Panc1 (cell line): ENCODE measurements at regions not wholly inside any gene's neighbourhood (a gene's known extent, or its start where the extent isn't known, plus 50 kb on each side); places are given as distances from the start of the nearest gene placed in this dataset.

Source experiments
- ATAC-seq: fragments of 200-7000 bp; cut with Tn5 transposase; 2 replicates; pipeline ENCODE4 v1.9.1; 2020; ENCODE audit warnings: mild to moderate bottlenecking, moderate library complexity
- BruUV-seq: library from RNA; stranded (reverse); fragments of 400-500 nt; replicated peaks from 2 replicates; lab custom pipeline; 2021; lab: Mats Ljungman, UMichigan
- CTCF ChIA-PET: fragments of 300-600 bp; sonication (Branson Sonifier 250); formaldehyde crosslinking; loops from one replicate; lab custom pipeline; 2022; ENCODE audit warnings: antibody characterized with exemption; lab: Charles Lee
- POLR2A ChIA-PET: fragments of 300-600 bp; sonication (Branson Sonifier 250); formaldehyde crosslinking; loops from one replicate; lab custom pipeline; 2022; ENCODE audit warnings: antibody characterized with exemption; lab: Charles Lee
- DNase-seq: peaks from one replicate; pipeline ENCODE4 v3.0.0-alpha.2; 2010; ENCODE audit warnings: low read depth, low spot score
- H3K27ac ChIP-seq: 2 replicates; pipeline ENCODE4 v1.5.1; 2011; ENCODE audit warnings: mild to moderate bottlenecking, low read length, inconsistent platforms
- H3K27me3 ChIP-seq: fragments of 200-500 bp; sonication (Bioruptor generic); 2 replicates; pipeline ENCODE4 v1.6.0; 2014; ENCODE audit warnings: low read length, inconsistent platforms; ENCODE audit not compliant: control insufficient read depth, insufficient read depth
- H3K36me3 ChIP-seq: fragments of 200-500 bp; sonication (Bioruptor generic); 2 replicates; pipeline ENCODE4 v1.5.1; 2014; ENCODE audit warnings: inconsistent platforms, mild to moderate bottlenecking, low read length, moderate library complexity; ENCODE audit not compliant: control insufficient read depth, insufficient read depth
- H3K4me1 ChIP-seq: 2 replicates; pipeline ENCODE4 v1.5.1; 2011; ENCODE audit warnings: inconsistent platforms, mild to moderate bottlenecking, low read length, moderate library complexity; ENCODE audit not compliant: control insufficient read depth, insufficient read depth
- H3K4me3 ChIP-seq, 2 experiments: 2 replicates each; pipeline ENCODE4 v1.5.1; 2011 to 2012; ENCODE audit warnings: low read depth in 2 of 2, low read length in 2 of 2, mild to moderate bottlenecking in 2 of 2, inconsistent platforms in 1 of 2, moderate library complexity in 1 of 2
- H3K9me3 ChIP-seq: fragments of 200-500 bp; sonication (Bioruptor generic); 2 replicates; pipeline ENCODE4 v1.5.1; 2014; ENCODE audit warnings: low read depth, mild to moderate bottlenecking, inconsistent platforms, low read length, moderate library complexity; ENCODE audit not compliant: control insufficient read depth, insufficient read depth
- POLR2AphosphoS5 ChIP-seq: IDR thresholded peaks from 2 replicates; pipeline ENCODE4 v1.6.1; 2012; ENCODE audit warnings: mild to moderate bottlenecking, low read depth, low read length, moderate library complexity
- SIN3A ChIP-seq: IDR thresholded peaks from 2 replicates; pipeline ENCODE4 v1.6.1; 2012; ENCODE audit warnings: low read depth, mild to moderate bottlenecking, low read length, moderate library complexity, borderline replicate concordance; ENCODE audit not compliant: insufficient read depth
- TCF7L2 ChIP-seq: IDR thresholded peaks from 2 replicates; pipeline ENCODE4 v1.6.1; 2011; ENCODE audit warnings: mild to moderate bottlenecking, low read depth, low read length, inconsistent platforms
- in situ Hi-C: cut with HindIII; loops from 2 replicates; pipeline ENCODE4 v1.10.0; 2016; ENCODE audit warnings: low sequenced_read_pairs, low pct_unique_long_range_greater_than_20kb
- intact Hi-C: fragments of 100-400 bp; cut with micrococcal nuclease; formaldehyde crosslinking; loops from one replicate; pipeline ENCODE4 v1.10.0; 2022; ENCODE audit not compliant: unreplicated experiment
- TF ChIP-seq, protein P1 (sequence below): fragments of 450-650 bp; IDR thresholded peaks from 2 replicates; pipeline ENCODE4 v1.5.1; 2017; ENCODE audit warnings: mild to moderate bottlenecking
- TF ChIP-seq, protein P2 (sequence below), 2 experiments: IDR thresholded peaks; 2 replicates each; pipeline ENCODE4 v1.6.1; 2011 to 2012; ENCODE audit warnings: low read depth in 2 of 2, control low read depth in 1 of 2, low read length in 1 of 2, mild to moderate bottlenecking in 1 of 2, moderate library complexity in 1 of 2; ENCODE audit not compliant: insufficient read depth in 1 of 2

DNA sequence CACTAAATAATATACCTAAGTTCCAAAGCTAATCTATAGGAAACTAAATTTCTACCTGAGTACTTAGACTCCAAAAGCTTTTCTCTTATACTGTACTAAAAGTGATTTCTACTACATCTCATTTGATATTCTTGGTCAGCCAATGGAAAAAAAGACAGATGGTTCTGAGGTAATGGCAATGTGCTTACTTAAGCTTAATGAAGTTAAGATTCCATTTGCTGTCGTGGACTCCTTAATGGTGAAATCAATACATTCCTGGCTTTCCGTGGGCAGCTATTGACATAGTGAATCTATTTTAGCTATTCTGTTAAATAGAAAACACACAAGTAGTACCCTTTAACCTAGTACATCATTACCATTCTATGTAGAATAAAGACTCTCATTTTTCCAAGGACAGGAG lies 1825.6 kb upstream of the CDH9 start:
- intact Hi-C loops, result no loop called here
- DNase-seq (no peak), ATAC-seq (no peak)
- ChIA-PET POLR2A (no interaction called here), CTCF (no interaction called here)
- in situ Hi-C loops, result no loop called here
- no peak for TF ChIP-seq TCF7L2
- TF ChIP-seq, protein P1, sequence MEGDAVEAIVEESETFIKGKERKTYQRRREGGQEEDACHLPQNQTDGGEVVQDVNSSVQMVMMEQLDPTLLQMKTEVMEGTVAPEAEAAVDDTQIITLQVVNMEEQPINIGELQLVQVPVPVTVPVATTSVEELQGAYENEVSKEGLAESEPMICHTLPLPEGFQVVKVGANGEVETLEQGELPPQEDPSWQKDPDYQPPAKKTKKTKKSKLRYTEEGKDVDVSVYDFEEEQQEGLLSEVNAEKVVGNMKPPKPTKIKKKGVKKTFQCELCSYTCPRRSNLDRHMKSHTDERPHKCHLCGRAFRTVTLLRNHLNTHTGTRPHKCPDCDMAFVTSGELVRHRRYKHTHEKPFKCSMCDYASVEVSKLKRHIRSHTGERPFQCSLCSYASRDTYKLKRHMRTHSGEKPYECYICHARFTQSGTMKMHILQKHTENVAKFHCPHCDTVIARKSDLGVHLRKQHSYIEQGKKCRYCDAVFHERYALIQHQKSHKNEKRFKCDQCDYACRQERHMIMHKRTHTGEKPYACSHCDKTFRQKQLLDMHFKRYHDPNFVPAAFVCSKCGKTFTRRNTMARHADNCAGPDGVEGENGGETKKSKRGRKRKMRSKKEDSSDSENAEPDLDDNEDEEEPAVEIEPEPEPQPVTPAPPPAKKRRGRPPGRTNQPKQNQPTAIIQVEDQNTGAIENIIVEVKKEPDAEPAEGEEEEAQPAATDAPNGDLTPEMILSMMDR, result no peak
- no peak for TF ChIP-seq SIN3A
- TF ChIP-seq POLR2AphosphoS5, result no peak
- TF ChIP-seq, protein P2, sequence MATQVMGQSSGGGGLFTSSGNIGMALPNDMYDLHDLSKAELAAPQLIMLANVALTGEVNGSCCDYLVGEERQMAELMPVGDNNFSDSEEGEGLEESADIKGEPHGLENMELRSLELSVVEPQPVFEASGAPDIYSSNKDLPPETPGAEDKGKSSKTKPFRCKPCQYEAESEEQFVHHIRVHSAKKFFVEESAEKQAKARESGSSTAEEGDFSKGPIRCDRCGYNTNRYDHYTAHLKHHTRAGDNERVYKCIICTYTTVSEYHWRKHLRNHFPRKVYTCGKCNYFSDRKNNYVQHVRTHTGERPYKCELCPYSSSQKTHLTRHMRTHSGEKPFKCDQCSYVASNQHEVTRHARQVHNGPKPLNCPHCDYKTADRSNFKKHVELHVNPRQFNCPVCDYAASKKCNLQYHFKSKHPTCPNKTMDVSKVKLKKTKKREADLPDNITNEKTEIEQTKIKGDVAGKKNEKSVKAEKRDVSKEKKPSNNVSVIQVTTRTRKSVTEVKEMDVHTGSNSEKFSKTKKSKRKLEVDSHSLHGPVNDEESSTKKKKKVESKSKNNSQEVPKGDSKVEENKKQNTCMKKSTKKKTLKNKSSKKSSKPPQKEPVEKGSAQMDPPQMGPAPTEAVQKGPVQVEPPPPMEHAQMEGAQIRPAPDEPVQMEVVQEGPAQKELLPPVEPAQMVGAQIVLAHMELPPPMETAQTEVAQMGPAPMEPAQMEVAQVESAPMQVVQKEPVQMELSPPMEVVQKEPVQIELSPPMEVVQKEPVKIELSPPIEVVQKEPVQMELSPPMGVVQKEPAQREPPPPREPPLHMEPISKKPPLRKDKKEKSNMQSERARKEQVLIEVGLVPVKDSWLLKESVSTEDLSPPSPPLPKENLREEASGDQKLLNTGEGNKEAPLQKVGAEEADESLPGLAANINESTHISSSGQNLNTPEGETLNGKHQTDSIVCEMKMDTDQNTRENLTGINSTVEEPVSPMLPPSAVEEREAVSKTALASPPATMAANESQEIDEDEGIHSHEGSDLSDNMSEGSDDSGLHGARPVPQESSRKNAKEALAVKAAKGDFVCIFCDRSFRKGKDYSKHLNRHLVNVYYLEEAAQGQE (IDR thresholded peaks at IDR 0.05; ENCODE audit: insufficient read depth in 1 of 2, low read depth in 2 of 2, low read length in 1 of 2), result no peak
- BruUV-seq, result no TSS peak
- H3K36me3 ChIP-seq, result no peaks in the 10 kb centered on the region
- no peaks in the 10 kb centered on the region for H3K4me1 ChIP-seq
- no peaks in the 10 kb centered on the region for H3K9me3 ChIP-seq
- no peaks in the 10 kb centered on the region for H3K27me3 ChIP-seq
- H3K4me3 ChIP-seq, result no peak overlapping the region
- no peak overlapping the region for H3K27ac ChIP-seq

DNA sequence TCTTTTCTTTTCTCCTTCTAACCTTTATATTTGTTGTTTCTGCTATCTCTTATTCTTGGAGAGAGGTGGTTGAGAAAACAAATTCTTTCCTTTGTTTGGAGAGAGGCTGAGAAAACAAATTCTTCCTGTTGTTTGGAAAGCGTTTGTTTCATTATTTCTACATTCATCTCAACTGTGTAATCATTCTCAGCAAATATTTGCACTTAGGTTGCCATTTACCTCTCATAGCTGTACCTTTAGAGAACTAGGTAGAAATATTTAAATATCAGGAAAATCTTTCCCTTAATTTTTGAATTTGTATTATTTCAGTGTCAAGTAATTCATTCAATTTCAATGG lies 1824.4 kb upstream of the CDH9 start:
- CTCF ChIA-PET, result no interaction called here
- intact Hi-C loops, result no loop called here
- no peak for DNase-seq

More for the DNA sequence above, 1824.4 kb upstream of the CDH9 start:
- no TSS peak for BruUV-seq
- TF ChIP-seq, protein P2 (IDR thresholded peaks at IDR 0.05; ENCODE audit: insufficient read depth in 1 of 2, low read depth in 2 of 2, low read length in 1 of 2), result no peak
- TF ChIP-seq POLR2AphosphoS5, result no peak
- TF ChIP-seq, protein P1, result no peak
- no peak for TF ChIP-seq TCF7L2
- TF ChIP-seq SIN3A, result no peak
- ATAC-seq, result no peak
- Histone ChIP-seq H3K27me3 (no peaks in the 10 kb centered on the region), H3K9me3 (no peaks in the 10 kb centered on the region), H3K4me3 (no peak overlapping the region), H3K27ac (no peak overlapping the region), H3K4me1 (no peaks in the 10 kb centered on the region), H3K36me3 (no peaks in the 10 kb centered on the region)
- POLR2A ChIA-PET, result no interaction called here
- in situ Hi-C loops, result no loop called here
